ENCODE measurements at regions not wholly inside any gene's neighbourhood (a gene's known extent, or its start where the extent isn't known, plus 50 kb on each side); places are given as distances from the start of the nearest gene placed in this dataset.

DNA sequence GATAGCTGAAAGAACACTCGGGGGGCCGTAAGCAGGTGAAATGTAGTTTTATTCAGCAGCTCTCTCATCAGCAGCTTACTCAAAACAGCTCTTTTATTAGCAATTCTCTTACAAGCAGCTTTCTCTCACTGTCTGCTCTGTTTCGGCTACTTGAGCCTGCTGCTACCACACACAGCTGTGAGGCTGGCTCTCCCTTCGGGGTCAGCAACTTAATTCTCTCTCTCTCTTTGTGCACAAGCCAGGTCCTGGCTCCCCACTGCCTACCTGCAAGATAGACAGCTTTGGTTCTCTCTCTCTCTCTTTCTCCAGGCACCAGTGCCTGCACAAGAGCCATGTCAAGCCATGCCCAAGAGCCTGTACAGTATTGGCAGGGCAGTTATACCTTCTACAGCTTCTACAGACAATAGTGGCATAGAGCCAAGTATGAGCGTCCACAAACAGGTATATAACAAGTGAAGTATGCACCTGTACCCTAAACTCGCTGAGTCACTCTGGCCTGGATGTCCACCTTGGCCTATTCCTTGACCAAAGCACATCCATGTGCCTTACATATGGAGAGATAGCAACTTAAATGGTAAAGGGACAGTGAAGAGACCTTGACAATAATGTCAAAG lies 110.8 kb downstream of the MTNR1B start:
- no peak for TF ChIP-seq POLR2A (IDR thresholded peaks at IDR 0.05; ENCODE audit: low read depth)
- no peak for TF ChIP-seq POLR2AphosphoS5 (IDR thresholded peaks at IDR 0.05)

Data from esophagus muscularis mucosa (tissue), 2 donors.